NCI-H2029 treated with DMSO at 0.1 percent for 48 hours (cell line): ENCODE measurements at regions not wholly inside any gene's neighbourhood (a gene's known extent, or its start where the extent isn't known, plus 50 kb on each side); places are given as distances from the start of the nearest gene placed in this dataset.
A peak's percentile ranks its signal among the peaks of the same experiment; 100 is the strongest.
"Not testable (repeated sequence)": the region's sequence is repeated elsewhere in the genome, so short reads cannot be mapped to it uniquely, and the experiment has no call there.

Experiments used
- DNase-seq: peaks from one replicate; lab custom pipeline; 2025; lab: John Stamatoyannopoulos, UW

GRCh38 chr2:163081754-163082153 lies 243.2 kb upstream of the KCNH7 start:
- no peak for DNase-seq

- DNase-seq, result no peak
Observed at GRCh38 chr2:163077241-163077640, 238.7 kb upstream of the KCNH7 start.

- DNase-seq, result no peak
Observed at GRCh38 chr2:163066085-163066484, 227.5 kb upstream of the KCNH7 start.

GRCh38 chr2:163062524-163062923 lies 224.0 kb upstream of the KCNH7 start:
- DNase-seq, result no peak

- no peak for DNase-seq
Observed at GRCh38 chr2:163046615-163047014, 208.0 kb upstream of the KCNH7 start.

- no peak for DNase-seq
Observed at GRCh38 chr2:163045830-163046229, 207.3 kb upstream of the KCNH7 start.

GRCh38 chr2:163044114-163044513 lies 205.5 kb upstream of the KCNH7 start:
- DNase-seq, result no peak

GRCh38 chr2:163043201-163043600 lies 204.6 kb upstream of the KCNH7 start:
- DNase-seq, result no peak

- DNase-seq, result no peak
Observed at GRCh38 chr2:163039266-163039665, 200.7 kb upstream of the KCNH7 start.

- DNase-seq, result no peak
Observed at GRCh38 chr2:163028807-163029206, 190.2 kb upstream of the KCNH7 start.

GRCh38 chr2:163026136-163026775 lies 187.7 kb upstream of the KCNH7 start:
- not testable (repeated sequence) for DNase-seq

GRCh38 chr2:163016882-163017281 lies 178.3 kb upstream of the KCNH7 start:
- DNase-seq, result not testable (repeated sequence)

GRCh38 chr2:163011000-163011399 lies 172.4 kb upstream of the KCNH7 start:
- DNase-seq, result peak; percentile 92

GRCh38 chr2:163008642-163009041 lies 170.1 kb upstream of the KCNH7 start:
- no peak for DNase-seq

GRCh38 chr2:162994718-162995117 lies 156.2 kb upstream of the KCNH7 start:
- DNase-seq, result no peak

GRCh38 chr2:162992828-162993227 lies 154.3 kb upstream of the KCNH7 start:
- DNase-seq, result no peak

- peak; percentile 43 for DNase-seq
Observed at GRCh38 chr2:162989507-162989906, 150.9 kb upstream of the KCNH7 start.

GRCh38 chr2:162974771-162975170 lies 136.2 kb upstream of the KCNH7 start:
- no peak for DNase-seq

GRCh38 chr2:162972383-162972782 lies 133.8 kb upstream of the KCNH7 start:
- no peak for DNase-seq

- no peak for DNase-seq
Observed at GRCh38 chr2:162968306-162968705, 129.7 kb upstream of the KCNH7 start.

GRCh38 chr2:162967811-162968210 lies 129.2 kb upstream of the KCNH7 start:
- no peak for DNase-seq

- DNase-seq, result no peak
Observed at GRCh38 chr2:162967147-162967546, 128.6 kb upstream of the KCNH7 start.

- no peak for DNase-seq
Observed at GRCh38 chr2:162965191-162965590, 126.6 kb upstream of the KCNH7 start.

- DNase-seq, result no peak
Observed at GRCh38 chr2:162964513-162964912, 125.9 kb upstream of the KCNH7 start.
